ENCODE measurements at regions not wholly inside any gene's neighbourhood (a gene's known extent, or its start where the extent isn't known, plus 50 kb on each side); places are given as distances from the start of the nearest gene placed in this dataset.

DNA sequence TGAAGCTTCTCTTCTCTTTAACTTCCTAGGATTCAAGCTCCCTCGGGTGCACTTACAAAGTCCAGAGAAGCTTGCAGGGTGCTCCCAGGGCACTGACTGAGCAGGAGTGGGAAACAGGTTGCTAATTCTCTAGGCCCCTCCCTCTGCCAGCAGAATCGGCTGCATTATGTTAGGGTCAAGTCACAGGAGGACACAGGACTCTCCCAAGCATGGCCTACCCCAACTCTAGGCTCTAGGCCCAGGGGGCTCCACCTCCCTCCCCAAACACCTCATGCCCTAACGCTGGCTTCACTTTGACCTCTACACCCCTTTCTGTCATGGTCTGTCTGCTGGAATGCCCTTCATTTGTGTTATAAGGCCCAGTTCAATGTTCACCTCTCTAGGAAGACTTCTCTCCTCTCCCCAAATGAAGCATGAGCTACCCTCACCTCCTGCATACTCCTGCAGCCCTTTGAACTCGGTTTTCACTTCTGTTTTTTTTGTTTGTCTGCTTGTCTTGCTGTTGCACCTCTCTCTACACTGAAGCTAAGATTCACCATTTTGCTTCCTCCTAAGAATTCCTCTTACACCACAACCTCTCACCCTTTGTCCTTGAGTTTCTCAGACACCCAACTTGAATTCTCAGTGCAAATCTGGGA lies 521.8 kb upstream of the ID2 start:
- no peak overlapping the region for H3K4me3 ChIP-seq
- no peaks in the 10 kb centered on the region for H3K27me3 ChIP-seq
- no peak for DNase-seq
- H3K27ac ChIP-seq = no peak overlapping the region
- 67 to 72% methylated on average over 4 of the region's 4 CpGs for WGBS, 2 donors
- H3K9me3 ChIP-seq = no peaks in the 10 kb centered on the region
- intact Hi-C loops (cut with DNase I) = no loop called here
- TF ChIP-seq, protein P1, sequence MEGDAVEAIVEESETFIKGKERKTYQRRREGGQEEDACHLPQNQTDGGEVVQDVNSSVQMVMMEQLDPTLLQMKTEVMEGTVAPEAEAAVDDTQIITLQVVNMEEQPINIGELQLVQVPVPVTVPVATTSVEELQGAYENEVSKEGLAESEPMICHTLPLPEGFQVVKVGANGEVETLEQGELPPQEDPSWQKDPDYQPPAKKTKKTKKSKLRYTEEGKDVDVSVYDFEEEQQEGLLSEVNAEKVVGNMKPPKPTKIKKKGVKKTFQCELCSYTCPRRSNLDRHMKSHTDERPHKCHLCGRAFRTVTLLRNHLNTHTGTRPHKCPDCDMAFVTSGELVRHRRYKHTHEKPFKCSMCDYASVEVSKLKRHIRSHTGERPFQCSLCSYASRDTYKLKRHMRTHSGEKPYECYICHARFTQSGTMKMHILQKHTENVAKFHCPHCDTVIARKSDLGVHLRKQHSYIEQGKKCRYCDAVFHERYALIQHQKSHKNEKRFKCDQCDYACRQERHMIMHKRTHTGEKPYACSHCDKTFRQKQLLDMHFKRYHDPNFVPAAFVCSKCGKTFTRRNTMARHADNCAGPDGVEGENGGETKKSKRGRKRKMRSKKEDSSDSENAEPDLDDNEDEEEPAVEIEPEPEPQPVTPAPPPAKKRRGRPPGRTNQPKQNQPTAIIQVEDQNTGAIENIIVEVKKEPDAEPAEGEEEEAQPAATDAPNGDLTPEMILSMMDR (IDR thresholded peaks at IDR 0.05) = no peak
- H3K4me1 ChIP-seq = no peaks in the 10 kb centered on the region
- H3K36me3 ChIP-seq = no peaks in the 10 kb centered on the region

- 93 to 96% methylated on average over 10 to 13 of the region's 13 CpGs for WGBS, 2 donors
- intact Hi-C loops (cut with DNase I) = no loop called here
- H3K27ac ChIP-seq = no peak overlapping the region
- H3K4me1 ChIP-seq = no peaks in the 10 kb centered on the region
- H3K36me3 ChIP-seq = no peaks in the 10 kb centered on the region
- no peak overlapping the region for H3K4me3 ChIP-seq
- no peak for TF ChIP-seq POLR2A (IDR thresholded peaks at IDR 0.05)
- no peaks in the 10 kb centered on the region for H3K27me3 ChIP-seq
- H3K9me3 ChIP-seq = no peaks in the 10 kb centered on the region
- DNase-seq = no peak
These were observed 520.9 kb upstream of the ID2 start for GRCh38 chr2:8160959-8161358.

- Histone ChIP-seq H3K4me3 (no peak overlapping the region), H3K36me3 (no peaks in the 10 kb centered on the region), H3K4me1 (no peaks in the 10 kb centered on the region), H3K9me3 (no peaks in the 10 kb centered on the region), H3K27me3 (no peaks in the 10 kb centered on the region), H3K27ac (no peak overlapping the region)
- 87 to 88% methylated on average over 15 to 17 of the region's 17 CpGs for WGBS, 2 donors
- TF ChIP-seq POLR2A (IDR thresholded peaks at IDR 0.05) = no peak
- TF ChIP-seq, protein P1 (IDR thresholded peaks at IDR 0.05) = no peak
- no peak for DNase-seq
- intact Hi-C loops (cut with DNase I) = no loop called here
These were observed 519.3 kb upstream of the ID2 start for GRCh38 chr2:8162552-8162951.

- H3K4me1 ChIP-seq = no peaks in the 10 kb centered on the region
- H3K4me3 ChIP-seq = no peak overlapping the region
- no peaks in the 10 kb centered on the region for H3K36me3 ChIP-seq
- WGBS, 2 donors = 84% methylated on average over 5 of the region's 5 CpGs
- H3K9me3 ChIP-seq = no peaks in the 10 kb centered on the region
- H3K27ac ChIP-seq = no peak overlapping the region
- DNase-seq = no peak
- TF ChIP-seq, protein P1 (IDR thresholded peaks at IDR 0.05) = no peak
- no peak for TF ChIP-seq POLR2A (IDR thresholded peaks at IDR 0.05)
- H3K27me3 ChIP-seq = no peaks in the 10 kb centered on the region
- intact Hi-C loops (cut with DNase I) = no loop called here
These were observed 516.3 kb upstream of the ID2 start for GRCh38 chr2:8165550-8165949.

- 77 to 79% methylated on average over 8 of the region's 8 CpGs for WGBS, 2 donors
- no peaks in the 10 kb centered on the region for H3K9me3 ChIP-seq
These were observed 513.7 kb upstream of the ID2 start for GRCh38 chr2:8168022-8168717.

More at GRCh38 chr2:8168022-8168717, 513.7 kb upstream of the ID2 start:
- Histone ChIP-seq H3K36me3 (no peaks in the 10 kb centered on the region), H3K27me3 (no peaks in the 10 kb centered on the region), H3K27ac (no peak overlapping the region), H3K4me1 (no peaks in the 10 kb centered on the region), H3K4me3 (no peak overlapping the region)
- no peak for TF ChIP-seq POLR2A (IDR thresholded peaks at IDR 0.05)
- TF ChIP-seq, protein P1 (IDR thresholded peaks at IDR 0.05) = no peak
- intact Hi-C loops (cut with DNase I) = no loop called here
- no peak for DNase-seq
